A673 (cell line): ENCODE measurements at regions not wholly inside any gene's neighbourhood (a gene's known extent, or its start where the extent isn't known, plus 50 kb on each side); places are given as distances from the start of the nearest gene placed in this dataset.

Experiments used
- EZH2 ChIP-seq: fragments of 200-600 bp; sonication (generic); IDR thresholded peaks from 2 replicates; pipeline ENCODE4 v1.6.1; 2017; ENCODE audit warnings: borderline replicate concordance, low read depth, mild to moderate bottlenecking, mixed read lengths, antibody characterized with exemption, low read length; ENCODE audit not compliant: poor library complexity, severe bottlenecking
- TF ChIP-seq, protein P1 (sequence below): fragments of 300-800, 200-600 bp; sonication (generic); conservative IDR thresholded peaks from 2 replicates; pipeline ENCODE4 v1.5.1; 2017; ENCODE audit warnings: low read depth, mild to moderate bottlenecking, antibody characterized with exemption, low read length, moderate library complexity, mixed read lengths

GRCh38 chr7:42597300-42597699 lies 314.6 kb downstream of the C7orf25 start:
- no peak for TF ChIP-seq EZH2
- TF ChIP-seq, protein P1, sequence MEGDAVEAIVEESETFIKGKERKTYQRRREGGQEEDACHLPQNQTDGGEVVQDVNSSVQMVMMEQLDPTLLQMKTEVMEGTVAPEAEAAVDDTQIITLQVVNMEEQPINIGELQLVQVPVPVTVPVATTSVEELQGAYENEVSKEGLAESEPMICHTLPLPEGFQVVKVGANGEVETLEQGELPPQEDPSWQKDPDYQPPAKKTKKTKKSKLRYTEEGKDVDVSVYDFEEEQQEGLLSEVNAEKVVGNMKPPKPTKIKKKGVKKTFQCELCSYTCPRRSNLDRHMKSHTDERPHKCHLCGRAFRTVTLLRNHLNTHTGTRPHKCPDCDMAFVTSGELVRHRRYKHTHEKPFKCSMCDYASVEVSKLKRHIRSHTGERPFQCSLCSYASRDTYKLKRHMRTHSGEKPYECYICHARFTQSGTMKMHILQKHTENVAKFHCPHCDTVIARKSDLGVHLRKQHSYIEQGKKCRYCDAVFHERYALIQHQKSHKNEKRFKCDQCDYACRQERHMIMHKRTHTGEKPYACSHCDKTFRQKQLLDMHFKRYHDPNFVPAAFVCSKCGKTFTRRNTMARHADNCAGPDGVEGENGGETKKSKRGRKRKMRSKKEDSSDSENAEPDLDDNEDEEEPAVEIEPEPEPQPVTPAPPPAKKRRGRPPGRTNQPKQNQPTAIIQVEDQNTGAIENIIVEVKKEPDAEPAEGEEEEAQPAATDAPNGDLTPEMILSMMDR, result no peak
